Astrocyte (in vitro differentiated cells and primary cell): ENCODE measurements at regions not wholly inside any gene's neighbourhood (a gene's known extent, or its start where the extent isn't known, plus 50 kb on each side); places are given as distances from the start of the nearest gene placed in this dataset.

Experiments
- DNase-seq: peaks from one replicate; pipeline ENCODE4 v3.0.0-alpha.2; 2010; ENCODE audit warnings: low read depth
- FAIRE-seq: peaks from 2 replicates; lab custom pipeline; 2011; peaks lifted over from hg19 to GRCh38; lab: Jason Lieb, UNC
- H2AFZ ChIP-seq: 2 replicates; pipeline ENCODE4 v1.6.0; 2012; ENCODE audit warnings: low read depth, low read length, inconsistent platforms
- H3K27ac ChIP-seq: 2 replicates; pipeline ENCODE4 v1.5.1; 2011; ENCODE audit warnings: low read depth, low read length, inconsistent platforms
- H3K27me3 ChIP-seq: 2 replicates; pipeline ENCODE4 v1.6.0; 2011; ENCODE audit warnings: low read length, inconsistent platforms; ENCODE audit not compliant: insufficient read depth
- H3K36me3 ChIP-seq: 2 replicates; pipeline ENCODE4 v1.5.1; 2011; ENCODE audit warnings: low read length, inconsistent platforms; ENCODE audit not compliant: insufficient read depth
- H3K4me1 ChIP-seq: 2 replicates; pipeline ENCODE4 v1.5.1; 2011; ENCODE audit warnings: low read length, inconsistent platforms; ENCODE audit not compliant: insufficient read depth
- H3K4me2 ChIP-seq: 2 replicates; pipeline ENCODE4 v1.6.0; 2012; ENCODE audit warnings: low read length, inconsistent platforms
- H3K4me3 ChIP-seq: 2 replicates; pipeline ENCODE4 v1.5.1; 2011; ENCODE audit warnings: low read depth, mild to moderate bottlenecking, low read length, inconsistent platforms; ENCODE audit not compliant: insufficient read depth
- H3K79me2 ChIP-seq: 2 replicates; pipeline ENCODE4 v1.6.0; 2012; ENCODE audit warnings: mild to moderate bottlenecking, low read length, inconsistent platforms; ENCODE audit not compliant: insufficient read depth
- H3K9ac ChIP-seq: 2 replicates; pipeline ENCODE4 v1.6.0; 2012; ENCODE audit warnings: mild to moderate bottlenecking, low read length, inconsistent platforms
- H3K9me3 ChIP-seq: 2 replicates; pipeline ENCODE4 v1.5.1; 2012; ENCODE audit warnings: low read depth, mild to moderate bottlenecking, low read length, inconsistent platforms; ENCODE audit not compliant: insufficient read depth
- H4K20me1 ChIP-seq: 2 replicates; pipeline ENCODE4 v1.6.0; 2012; ENCODE audit warnings: low read length, inconsistent platforms; ENCODE audit not compliant: insufficient read depth
- H3K27ac Mint-ChIP-seq: one replicate; pipeline ENCODE4 v1.8.0; 2021; ENCODE audit warnings: mild to moderate bottlenecking, mixed read lengths; ENCODE audit not compliant: unreplicated experiment
- H3K27me3 Mint-ChIP-seq: one replicate; pipeline ENCODE4 v1.8.0; 2021; ENCODE audit warnings: low read depth, mixed read lengths; ENCODE audit not compliant: unreplicated experiment
- H3K36me3 Mint-ChIP-seq: one replicate; pipeline ENCODE4 v1.8.0; 2021; ENCODE audit warnings: low read depth, mixed read lengths; ENCODE audit not compliant: unreplicated experiment
- H3K4me1 Mint-ChIP-seq: one replicate; pipeline ENCODE4 v1.8.0; 2021; ENCODE audit warnings: low read depth, mixed read lengths; ENCODE audit not compliant: unreplicated experiment
- H3K4me3 Mint-ChIP-seq: one replicate; pipeline ENCODE4 v1.8.0; 2021; ENCODE audit warnings: mild to moderate bottlenecking, moderate library complexity, mixed read lengths; ENCODE audit not compliant: unreplicated experiment
- H3K9me3 Mint-ChIP-seq: one replicate; pipeline ENCODE4 v1.8.0; 2021; ENCODE audit warnings: mild to moderate bottlenecking, mixed read lengths; ENCODE audit not compliant: unreplicated experiment
- EZH2 ChIP-seq: IDR thresholded peaks from 2 replicates; pipeline ENCODE4 v1.6.1; 2012; ENCODE audit warnings: mild to moderate bottlenecking, low read length, inconsistent platforms; ENCODE audit not compliant: insufficient read depth
- TF ChIP-seq, protein P1 (sequence below): IDR thresholded peaks from 2 replicates; pipeline ENCODE4 v1.5.1; 2011; ENCODE audit warnings: low read depth, mild to moderate bottlenecking, inconsistent platforms, low read length, moderate library complexity; ENCODE audit not compliant: insufficient read depth

DNA sequence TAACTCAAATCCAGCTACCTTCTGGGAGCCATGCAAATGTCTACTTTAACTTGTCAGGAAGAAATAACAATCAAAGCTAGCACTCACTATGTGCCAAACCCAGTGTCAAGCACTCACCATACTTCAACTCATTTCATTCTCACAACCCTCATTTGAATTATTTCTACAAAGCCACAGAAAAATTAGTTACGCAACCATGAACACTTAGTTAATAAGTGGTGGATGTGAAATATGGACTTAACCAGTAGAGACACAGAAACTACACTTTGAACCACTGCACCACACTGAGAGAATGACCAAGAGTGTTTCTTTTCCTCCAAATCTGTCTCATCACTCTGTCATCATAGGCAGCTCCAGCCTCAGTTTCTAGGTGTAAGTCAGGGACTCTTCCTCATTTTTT lies 91.0 kb upstream of the MBNL1 start:
- DNase-seq (peak; percentile 16), FAIRE-seq (peak; percentile 49)
- no peak overlapping the region for H3K9ac ChIP-seq
- TF ChIP-seq, protein P1, sequence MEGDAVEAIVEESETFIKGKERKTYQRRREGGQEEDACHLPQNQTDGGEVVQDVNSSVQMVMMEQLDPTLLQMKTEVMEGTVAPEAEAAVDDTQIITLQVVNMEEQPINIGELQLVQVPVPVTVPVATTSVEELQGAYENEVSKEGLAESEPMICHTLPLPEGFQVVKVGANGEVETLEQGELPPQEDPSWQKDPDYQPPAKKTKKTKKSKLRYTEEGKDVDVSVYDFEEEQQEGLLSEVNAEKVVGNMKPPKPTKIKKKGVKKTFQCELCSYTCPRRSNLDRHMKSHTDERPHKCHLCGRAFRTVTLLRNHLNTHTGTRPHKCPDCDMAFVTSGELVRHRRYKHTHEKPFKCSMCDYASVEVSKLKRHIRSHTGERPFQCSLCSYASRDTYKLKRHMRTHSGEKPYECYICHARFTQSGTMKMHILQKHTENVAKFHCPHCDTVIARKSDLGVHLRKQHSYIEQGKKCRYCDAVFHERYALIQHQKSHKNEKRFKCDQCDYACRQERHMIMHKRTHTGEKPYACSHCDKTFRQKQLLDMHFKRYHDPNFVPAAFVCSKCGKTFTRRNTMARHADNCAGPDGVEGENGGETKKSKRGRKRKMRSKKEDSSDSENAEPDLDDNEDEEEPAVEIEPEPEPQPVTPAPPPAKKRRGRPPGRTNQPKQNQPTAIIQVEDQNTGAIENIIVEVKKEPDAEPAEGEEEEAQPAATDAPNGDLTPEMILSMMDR = no peak
- no peak for TF ChIP-seq EZH2
- no peaks in the 10 kb centered on the region for H3K9me3 ChIP-seq
- no peak overlapping the region for H3K27ac Mint-ChIP-seq
- H3K4me1 Mint-ChIP-seq = peaks cover 39% of the 10 kb centered on the region
- no peaks in the 10 kb centered on the region for H3K27me3 ChIP-seq
- H3K9me3 Mint-ChIP-seq = no peaks in the 10 kb centered on the region
- no peak overlapping the region for H3K4me3 Mint-ChIP-seq
- no peak overlapping the region for H3K27ac ChIP-seq
- H3K36me3 Mint-ChIP-seq = no peaks in the 10 kb centered on the region
- H2AFZ ChIP-seq = no peak overlapping the region
- H3K79me2 ChIP-seq = no peaks in the 10 kb centered on the region
- H4K20me1 ChIP-seq = no peaks in the 10 kb centered on the region
- no peak overlapping the region for H3K4me3 ChIP-seq
- H3K27me3 Mint-ChIP-seq = no peaks in the 10 kb centered on the region
- H3K4me2 ChIP-seq = no peak overlapping the region
- H3K4me1 ChIP-seq = peaks cover 28% of the 10 kb centered on the region
- H3K36me3 ChIP-seq = no peaks in the 10 kb centered on the region

DNA sequence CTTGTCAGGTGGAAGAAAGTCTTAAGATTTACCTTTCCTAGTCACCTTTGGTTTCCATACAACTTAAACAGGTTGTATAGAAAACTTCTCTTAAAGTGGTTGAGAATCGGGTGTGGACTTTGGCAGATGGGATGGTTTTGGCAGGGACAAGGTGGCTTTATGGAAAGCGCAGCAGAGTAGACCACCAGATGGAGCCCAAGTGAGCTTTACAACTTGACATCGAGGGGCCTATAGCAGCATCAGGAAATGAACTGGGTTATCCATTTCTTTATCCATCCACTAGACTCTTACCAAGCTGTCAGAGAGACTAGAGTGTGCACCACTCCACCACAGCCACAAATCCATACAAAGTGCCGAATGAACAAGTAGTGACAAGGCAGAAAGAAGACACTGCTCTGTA lies 85.3 kb upstream of the MBNL1 start:
- Histone ChIP-seq H3K9me3 (no peaks in the 10 kb centered on the region), H3K27me3 (no peaks in the 10 kb centered on the region), H3K4me2 (no peak overlapping the region), H3K4me3 (no peak overlapping the region), H2AFZ (no peak overlapping the region), H3K4me1 (no peaks in the 10 kb centered on the region), H3K79me2 (no peaks in the 10 kb centered on the region), H3K36me3 (no peaks in the 10 kb centered on the region), H3K27ac (no peak overlapping the region), H4K20me1 (no peaks in the 10 kb centered on the region), H3K9ac (no peak overlapping the region)
- FAIRE-seq = peak; percentile 56
- Mint-ChIP-seq H3K27ac (no peak overlapping the region), H3K36me3 (no peaks in the 10 kb centered on the region), H3K4me3 (no peak overlapping the region), H3K9me3 (no peaks in the 10 kb centered on the region), H3K4me1 (no peaks in the 10 kb centered on the region), H3K27me3 (no peaks in the 10 kb centered on the region)
- TF ChIP-seq, protein P1 = peak; percentile 44
- no peak for TF ChIP-seq EZH2
- DNase-seq = no peak

DNA sequence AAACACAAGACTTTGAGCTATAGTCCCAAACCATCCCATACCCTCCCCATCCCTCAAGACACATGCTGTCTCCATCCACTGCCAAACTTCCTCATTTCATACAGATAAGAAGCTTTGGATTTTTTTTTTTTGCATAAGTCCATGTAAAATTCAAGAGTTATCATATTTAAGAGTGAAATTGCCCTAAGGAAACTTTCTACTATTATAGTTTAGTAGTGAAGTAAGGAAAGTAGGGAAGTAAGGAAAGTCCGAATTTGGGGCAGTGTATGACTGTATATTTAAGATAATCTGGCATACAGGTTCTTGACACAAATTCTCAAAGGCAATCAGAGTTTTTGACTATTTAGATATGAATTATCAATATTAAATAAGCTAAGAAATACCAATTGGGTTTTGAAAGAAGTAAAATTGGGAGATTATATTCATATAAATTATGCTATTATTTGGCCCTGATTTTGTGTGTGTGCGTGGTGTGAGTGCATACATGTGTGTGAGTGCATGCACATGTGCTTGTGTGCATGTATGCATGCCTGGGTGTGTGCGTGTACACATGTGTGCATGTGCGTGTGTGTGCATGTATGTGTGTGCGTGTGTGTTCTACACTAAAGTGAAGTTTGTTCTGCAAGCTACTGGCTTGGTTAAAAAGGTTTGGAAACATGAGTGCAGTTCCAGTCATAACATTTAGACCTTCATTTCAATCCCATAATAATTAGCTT lies 83.6 kb upstream of the MBNL1 start:
- Histone ChIP-seq H2AFZ (no peak overlapping the region), H3K9ac (no peak overlapping the region), H3K27ac (no peak overlapping the region), H3K9me3 (no peaks in the 10 kb centered on the region), H3K27me3 (no peaks in the 10 kb centered on the region), H3K4me1 (no peaks in the 10 kb centered on the region), H3K4me2 (no peak overlapping the region), H3K79me2 (no peaks in the 10 kb centered on the region), H3K4me3 (no peak overlapping the region), H3K36me3 (no peaks in the 10 kb centered on the region), H4K20me1 (no peaks in the 10 kb centered on the region)
- Mint-ChIP-seq H3K4me1 (no peaks in the 10 kb centered on the region), H3K27me3 (no peaks in the 10 kb centered on the region), H3K27ac (no peak overlapping the region), H3K36me3 (no peaks in the 10 kb centered on the region), H3K9me3 (no peaks in the 10 kb centered on the region), H3K4me3 (no peak overlapping the region)
- no peak for TF ChIP-seq EZH2
- FAIRE-seq (peak; percentile 66), DNase-seq (no peak)
